ENCODE measurements at regions not wholly inside any gene's neighbourhood (a gene's known extent, or its start where the extent isn't known, plus 50 kb on each side); places are given as distances from the start of the nearest gene placed in this dataset.

DNA sequence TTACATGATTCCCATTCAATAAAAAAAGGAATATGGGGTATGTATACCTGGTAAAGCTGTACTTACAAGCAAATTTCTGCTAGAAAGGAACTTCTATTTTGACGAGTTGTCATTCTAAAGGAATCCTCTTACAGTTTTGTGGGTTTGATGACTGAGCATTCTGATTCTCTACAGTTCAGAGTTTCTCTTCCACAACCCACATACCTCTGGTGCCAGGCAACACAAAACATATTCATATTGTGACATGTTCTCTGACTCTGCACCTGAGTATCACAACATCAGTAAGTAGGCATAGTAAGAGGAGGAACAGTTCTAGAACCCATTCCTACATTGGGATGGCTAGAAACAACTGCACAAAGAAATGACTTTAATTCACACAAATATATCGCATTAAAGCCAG, 636.6 kb downstream of the MED13L start:
- no peak for DNase-seq (ENCODE audit: low spot score)
- H3K27ac ChIP-seq: no peak overlapping the region
- TF ChIP-seq, protein P1, sequence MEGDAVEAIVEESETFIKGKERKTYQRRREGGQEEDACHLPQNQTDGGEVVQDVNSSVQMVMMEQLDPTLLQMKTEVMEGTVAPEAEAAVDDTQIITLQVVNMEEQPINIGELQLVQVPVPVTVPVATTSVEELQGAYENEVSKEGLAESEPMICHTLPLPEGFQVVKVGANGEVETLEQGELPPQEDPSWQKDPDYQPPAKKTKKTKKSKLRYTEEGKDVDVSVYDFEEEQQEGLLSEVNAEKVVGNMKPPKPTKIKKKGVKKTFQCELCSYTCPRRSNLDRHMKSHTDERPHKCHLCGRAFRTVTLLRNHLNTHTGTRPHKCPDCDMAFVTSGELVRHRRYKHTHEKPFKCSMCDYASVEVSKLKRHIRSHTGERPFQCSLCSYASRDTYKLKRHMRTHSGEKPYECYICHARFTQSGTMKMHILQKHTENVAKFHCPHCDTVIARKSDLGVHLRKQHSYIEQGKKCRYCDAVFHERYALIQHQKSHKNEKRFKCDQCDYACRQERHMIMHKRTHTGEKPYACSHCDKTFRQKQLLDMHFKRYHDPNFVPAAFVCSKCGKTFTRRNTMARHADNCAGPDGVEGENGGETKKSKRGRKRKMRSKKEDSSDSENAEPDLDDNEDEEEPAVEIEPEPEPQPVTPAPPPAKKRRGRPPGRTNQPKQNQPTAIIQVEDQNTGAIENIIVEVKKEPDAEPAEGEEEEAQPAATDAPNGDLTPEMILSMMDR (IDR thresholded peaks at IDR 0.05): no peak
- no peak overlapping the region for H3K4me3 ChIP-seq

DNA sequence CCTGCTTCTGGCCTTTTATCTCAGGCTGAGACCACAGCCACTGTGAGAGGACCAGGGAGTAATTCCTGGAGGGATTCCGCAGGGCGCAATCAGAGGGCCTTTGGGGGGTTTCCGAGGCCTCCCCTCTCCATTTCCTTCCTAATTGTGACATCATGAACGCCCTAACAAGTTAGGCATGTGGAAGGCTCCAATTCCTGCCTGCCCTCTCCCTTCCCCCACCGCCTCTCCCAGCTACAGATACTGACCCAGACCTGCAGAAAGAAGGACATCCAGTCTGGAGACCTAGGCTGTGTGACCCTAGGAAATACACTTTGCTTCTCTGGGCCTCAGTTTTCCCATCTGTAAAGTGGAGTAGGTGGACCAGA, 637.9 kb downstream of the MED13L start:
- DNase-seq (ENCODE audit: low spot score): no peak
- TF ChIP-seq, protein P1 (IDR thresholded peaks at IDR 0.05): no peak
- H3K27ac ChIP-seq: no peak overlapping the region

DNA sequence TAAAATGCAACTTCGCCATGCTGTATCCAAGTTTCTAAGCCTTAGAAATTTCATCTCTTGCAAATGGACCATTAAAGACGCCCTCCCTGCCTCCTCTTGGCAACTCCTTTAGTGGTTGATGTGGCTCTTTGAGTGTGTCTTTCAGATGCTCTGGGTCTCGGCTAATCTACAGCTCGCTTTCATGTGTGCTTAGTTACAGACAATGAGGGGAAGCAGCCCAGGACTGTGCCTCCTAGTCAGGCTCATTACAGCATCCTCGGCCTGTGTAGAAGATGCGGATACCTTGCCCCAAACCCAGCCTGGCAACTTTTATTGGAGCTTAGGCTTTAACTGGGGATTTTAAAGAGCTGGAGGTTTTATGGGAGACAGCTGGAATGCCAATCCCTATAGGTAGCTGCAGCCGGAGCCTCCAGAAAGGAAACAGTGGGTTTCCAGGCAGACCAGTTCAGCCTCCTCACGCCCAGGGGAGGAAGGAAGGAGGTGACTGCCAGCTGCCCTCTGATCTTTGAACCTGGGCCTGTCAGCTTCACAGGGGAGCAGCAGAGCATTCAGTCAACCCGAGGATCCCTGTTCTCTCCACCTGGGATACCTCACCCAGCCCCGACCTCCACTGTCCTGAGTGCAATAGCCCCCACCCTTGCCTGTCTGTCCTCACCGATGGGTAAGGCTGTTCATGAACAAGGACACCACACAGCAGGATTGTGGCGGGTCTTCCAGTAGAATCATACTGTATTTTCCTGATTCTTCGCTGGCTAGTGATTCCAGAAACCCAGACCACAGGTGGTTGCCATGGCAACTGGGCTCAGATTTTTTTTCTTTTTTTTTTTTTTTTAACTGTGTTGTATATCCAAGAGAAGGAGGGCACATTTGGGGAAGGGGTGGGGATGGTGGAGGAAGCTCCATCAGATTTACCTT, 638.5 kb downstream of the MED13L start:
- no peak overlapping the region for H3K27ac ChIP-seq
- TF ChIP-seq, protein P1 (IDR thresholded peaks at IDR 0.05): no peak
- no peak for DNase-seq (ENCODE audit: low spot score)
- no peak overlapping the region for H3K4me3 ChIP-seq

More for the DNA sequence above, 637.9 kb downstream of the MED13L start:
- H3K4me3 ChIP-seq: no peak overlapping the region

DNA sequence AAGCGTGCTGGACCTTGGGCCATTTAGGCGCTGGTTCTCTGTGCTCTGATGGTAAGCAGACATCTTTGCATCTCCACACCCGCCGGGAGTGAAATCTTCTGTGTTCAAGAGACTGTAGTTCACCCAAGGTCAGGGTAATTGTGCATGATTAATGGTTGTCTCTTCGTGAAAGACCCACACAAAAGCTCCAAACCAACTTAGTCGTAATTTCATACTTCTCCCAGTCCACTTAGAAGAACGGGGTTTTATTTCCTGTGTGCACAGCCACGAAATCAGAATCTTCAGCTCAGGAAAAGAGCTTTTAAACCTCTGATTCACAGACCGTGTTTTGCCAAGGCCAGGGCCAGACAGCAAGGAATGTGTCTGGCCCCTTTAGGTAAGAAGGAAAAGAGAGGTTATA, 640.9 kb downstream of the MED13L start:
- DNase-seq (ENCODE audit: low spot score): no peak
- Histone ChIP-seq H3K4me3 (no peak overlapping the region), H3K27ac (no peak overlapping the region)
- TF ChIP-seq, protein P1 (IDR thresholded peaks at IDR 0.05): no peak

DNA sequence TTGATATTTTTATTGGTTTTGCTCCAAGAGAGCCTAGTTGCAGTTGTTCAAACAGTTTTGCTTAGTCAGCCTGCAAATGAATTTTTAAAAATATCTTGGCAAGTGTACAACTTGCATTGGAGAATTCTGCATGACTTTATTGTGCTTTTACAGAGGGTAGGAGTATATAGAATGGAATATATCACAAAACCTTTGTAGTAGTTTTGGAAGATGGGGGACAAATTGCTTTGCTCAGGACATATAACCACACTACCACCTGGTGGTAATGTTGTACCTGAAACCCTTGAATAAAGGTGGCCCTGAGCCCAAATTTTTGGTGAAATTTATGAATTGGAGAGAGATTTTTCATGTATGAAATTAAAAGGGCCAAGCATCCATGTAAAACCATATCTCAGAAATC, 645.2 kb downstream of the MED13L start:
- H3K27ac ChIP-seq: no peak overlapping the region
- DNase-seq (ENCODE audit: low spot score): no peak
- no peak overlapping the region for H3K4me3 ChIP-seq
- TF ChIP-seq, protein P1 (IDR thresholded peaks at IDR 0.05): no peak

DNA sequence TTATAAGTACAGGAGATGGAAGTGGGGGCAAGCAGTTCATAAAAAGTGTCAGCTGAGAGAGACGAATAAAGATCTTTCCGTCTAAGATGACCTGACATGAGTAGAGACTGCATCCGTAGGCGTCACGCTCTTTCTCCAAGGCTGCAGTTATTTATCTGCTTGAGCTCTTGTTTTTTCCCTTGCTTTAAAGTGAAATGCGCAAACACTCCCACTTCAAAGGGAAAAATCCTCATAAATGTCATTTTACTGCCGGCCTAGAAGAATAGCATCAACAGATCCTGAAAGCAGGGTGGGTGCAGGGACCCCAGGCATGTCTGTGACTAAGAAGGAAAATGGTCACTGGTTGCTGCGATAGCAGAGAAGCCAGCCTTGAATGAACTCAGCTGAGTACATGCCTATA, 647.4 kb downstream of the MED13L start:
- Histone ChIP-seq H3K4me3 (no peak overlapping the region), H3K27ac (no peak overlapping the region)
- no peak for DNase-seq (ENCODE audit: low spot score)
- TF ChIP-seq, protein P1 (IDR thresholded peaks at IDR 0.05): no peak

DNA sequence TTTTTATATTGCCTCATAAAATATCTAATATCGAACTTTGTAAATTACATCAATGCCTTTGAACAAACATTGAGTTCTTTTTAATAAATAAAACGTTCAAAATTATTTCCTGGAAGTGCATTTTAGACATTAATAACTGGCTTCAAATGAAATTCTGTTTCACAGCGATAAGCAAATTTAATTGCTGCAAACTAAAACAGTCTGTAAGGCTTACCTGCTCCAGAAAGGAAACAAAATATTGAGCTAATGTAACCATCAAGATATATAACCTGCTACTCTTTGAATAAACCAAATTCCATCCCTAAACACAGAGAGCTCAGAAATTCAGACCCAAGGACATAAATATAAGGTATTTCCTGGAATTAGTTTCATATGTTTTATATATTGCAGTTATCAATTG, 651.3 kb downstream of the MED13L start:
- Histone ChIP-seq H3K27ac (no peak overlapping the region), H3K4me3 (no peak overlapping the region)
- no peak for DNase-seq (ENCODE audit: low spot score)
- TF ChIP-seq, protein P1 (IDR thresholded peaks at IDR 0.05): no peak

All from coronary artery (tissue), 2 donors.